ENCODE measurements at regions not wholly inside any gene's neighbourhood (a gene's known extent, or its start where the extent isn't known, plus 50 kb on each side); places are given as distances from the start of the nearest gene placed in this dataset.

GRCh38 chr21:22260274-22260673, 1262.1 kb downstream of the NCAM2 start:
- DNase-seq (ENCODE audit: low read depth) = no peak
- TF ChIP-seq CTCF (IDR thresholded peaks at IDR 0.05; ENCODE audit: insufficient read depth, low read depth, low read length, missing control alignments) = no peak
- H3K4me3 ChIP-seq (ENCODE audit: low read depth, low read length) = no peak overlapping the region

GRCh38 chr21:22263890-22264289, 1265.7 kb downstream of the NCAM2 start:
- TF ChIP-seq CTCF (IDR thresholded peaks at IDR 0.05; ENCODE audit: insufficient read depth, low read depth, low read length, missing control alignments) = no peak
- no peak overlapping the region for H3K4me3 ChIP-seq (ENCODE audit: low read depth, low read length)
- DNase-seq (ENCODE audit: low read depth) = no peak

- no peak for TF ChIP-seq CTCF (IDR thresholded peaks at IDR 0.05; ENCODE audit: insufficient read depth, low read depth, low read length, missing control alignments)
- DNase-seq (ENCODE audit: low read depth) = no peak
- no peak overlapping the region for H3K4me3 ChIP-seq (ENCODE audit: low read depth, low read length)
These were observed 1279.1 kb downstream of the NCAM2 start for GRCh38 chr21:22277341-22277740.

- no peak for DNase-seq (ENCODE audit: low read depth)
- H3K4me3 ChIP-seq (ENCODE audit: low read depth, low read length) = no peak overlapping the region
- no peak for TF ChIP-seq CTCF (IDR thresholded peaks at IDR 0.05; ENCODE audit: insufficient read depth, low read depth, low read length, missing control alignments)
These were observed 1280.2 kb downstream of the NCAM2 start for GRCh38 chr21:22278366-22278765.

- no peak for TF ChIP-seq CTCF (IDR thresholded peaks at IDR 0.05; ENCODE audit: insufficient read depth, low read depth, low read length, missing control alignments)
- H3K4me3 ChIP-seq (ENCODE audit: low read depth, low read length) = no peak overlapping the region
- no peak for DNase-seq (ENCODE audit: low read depth)
These were observed 1282.6 kb downstream of the NCAM2 start for GRCh38 chr21:22280851-22281250.

- no peak for TF ChIP-seq CTCF (IDR thresholded peaks at IDR 0.05; ENCODE audit: insufficient read depth, low read depth, low read length, missing control alignments)
- DNase-seq (ENCODE audit: low read depth) = no peak
- no peak overlapping the region for H3K4me3 ChIP-seq (ENCODE audit: low read depth, low read length)
These were observed 1290.8 kb downstream of the NCAM2 start for GRCh38 chr21:22288885-22289499.

GRCh38 chr21:22292144-22292543, 1293.9 kb downstream of the NCAM2 start:
- no peak for DNase-seq (ENCODE audit: low read depth)
- no peak overlapping the region for H3K4me3 ChIP-seq (ENCODE audit: low read depth, low read length)
- no peak for TF ChIP-seq CTCF (IDR thresholded peaks at IDR 0.05; ENCODE audit: insufficient read depth, low read depth, low read length, missing control alignments)
